DND-41 (cell line): ENCODE measurements at regions not wholly inside any gene's neighbourhood (a gene's known extent, or its start where the extent isn't known, plus 50 kb on each side); places are given as distances from the start of the nearest gene placed in this dataset.

ENCODE experiments used
- ATAC-seq: fragments of 200-7000 bp; cut with Tn5 transposase; 3 replicates; pipeline ENCODE4 v1.9.1; 2021; ENCODE audit warnings: low read depth; ENCODE audit not compliant: insufficient read depth
- DNase-seq: peaks from one replicate; pipeline ENCODE4 v3.0.0-alpha.2; 2020
- H2AFZ ChIP-seq: 2 replicates; pipeline ENCODE4 v1.6.0; 2012; ENCODE audit warnings: low read depth, low read length
- H3K27ac ChIP-seq: 2 replicates; pipeline ENCODE4 v1.5.1; 2012; ENCODE audit warnings: low read length, inconsistent platforms
- H3K27me3 ChIP-seq: fragments of 200-600 bp; sonication (generic); 2 replicates; pipeline ENCODE4 v1.6.0; 2012; ENCODE audit warnings: low read length, mild to moderate bottlenecking, inconsistent platforms; ENCODE audit not compliant: insufficient read depth, poor library complexity
- H3K36me3 ChIP-seq: 2 replicates; pipeline ENCODE4 v1.5.1; 2012; ENCODE audit warnings: low read length, inconsistent platforms; ENCODE audit not compliant: insufficient read depth
- H3K4me1 ChIP-seq: 2 replicates; pipeline ENCODE4 v1.5.1; 2012; ENCODE audit warnings: mild to moderate bottlenecking, low read length; ENCODE audit not compliant: insufficient read depth
- H3K4me2 ChIP-seq: 2 replicates; pipeline ENCODE4 v1.6.0; 2012; ENCODE audit warnings: mild to moderate bottlenecking, moderate library complexity, low read length, inconsistent platforms; ENCODE audit not compliant: insufficient read depth
- H3K4me3 ChIP-seq, 2 experiments: fragments of 200-600 bp in 1 of 2; shearing (Covaris generic) in 1 of 2; 2 replicates each; pipeline ENCODE4 v1.5.1; 2012 to 2016; ENCODE audit warnings: inconsistent platforms in 2 of 2, low read length in 2 of 2, mild to moderate bottlenecking in 2 of 2, low read depth in 1 of 2, moderate library complexity in 1 of 2
- H3K79me2 ChIP-seq: 2 replicates; pipeline ENCODE4 v1.6.0; 2012; ENCODE audit warnings: low read length, inconsistent platforms; ENCODE audit not compliant: insufficient read depth
- H3K9ac ChIP-seq: 2 replicates; pipeline ENCODE4 v1.6.0; 2012; ENCODE audit warnings: low read depth, mild to moderate bottlenecking, inconsistent platforms, low read length, moderate library complexity
- H3K9me3 ChIP-seq: 2 replicates; pipeline ENCODE4 v1.5.1; 2012; ENCODE audit warnings: low read length, moderate library complexity, mild to moderate bottlenecking, inconsistent platforms; ENCODE audit not compliant: insufficient read depth, severe bottlenecking
- H4K20me1 ChIP-seq: 2 replicates; pipeline ENCODE4 v1.6.0; 2012; ENCODE audit warnings: low read length; ENCODE audit not compliant: insufficient read depth
- EZH2 ChIP-seq: IDR thresholded peaks from 3 replicates; pipeline ENCODE4 v1.6.1; 2012; ENCODE audit warnings: borderline replicate concordance, low read depth, mild to moderate bottlenecking, moderate library complexity, low read length, inconsistent platforms; ENCODE audit not compliant: severe bottlenecking
- TF ChIP-seq, protein P1 (sequence below): IDR thresholded peaks from 2 replicates; pipeline ENCODE4 v1.5.1; 2012; ENCODE audit warnings: borderline replicate concordance, low read length, moderate library complexity, mild to moderate bottlenecking; ENCODE audit not compliant: poor library complexity, severe bottlenecking; ENCODE audit errors: extremely low read depth

- Histone ChIP-seq H3K9me3 (no peaks in the 10 kb centered on the region), H3K27ac (no peak overlapping the region), H3K27me3 (no peaks in the 10 kb centered on the region), H3K4me1 (no peaks in the 10 kb centered on the region), H3K4me3 (no peak overlapping the region), H3K9ac (no peak overlapping the region), H3K36me3 (no peaks in the 10 kb centered on the region), H2AFZ (no peak overlapping the region), H4K20me1 (no peaks in the 10 kb centered on the region), H3K4me2 (no peak overlapping the region), H3K79me2 (no peaks in the 10 kb centered on the region)
- DNase-seq: no peak
- no peak for ATAC-seq
- no peak for TF ChIP-seq EZH2
- TF ChIP-seq, protein P1, sequence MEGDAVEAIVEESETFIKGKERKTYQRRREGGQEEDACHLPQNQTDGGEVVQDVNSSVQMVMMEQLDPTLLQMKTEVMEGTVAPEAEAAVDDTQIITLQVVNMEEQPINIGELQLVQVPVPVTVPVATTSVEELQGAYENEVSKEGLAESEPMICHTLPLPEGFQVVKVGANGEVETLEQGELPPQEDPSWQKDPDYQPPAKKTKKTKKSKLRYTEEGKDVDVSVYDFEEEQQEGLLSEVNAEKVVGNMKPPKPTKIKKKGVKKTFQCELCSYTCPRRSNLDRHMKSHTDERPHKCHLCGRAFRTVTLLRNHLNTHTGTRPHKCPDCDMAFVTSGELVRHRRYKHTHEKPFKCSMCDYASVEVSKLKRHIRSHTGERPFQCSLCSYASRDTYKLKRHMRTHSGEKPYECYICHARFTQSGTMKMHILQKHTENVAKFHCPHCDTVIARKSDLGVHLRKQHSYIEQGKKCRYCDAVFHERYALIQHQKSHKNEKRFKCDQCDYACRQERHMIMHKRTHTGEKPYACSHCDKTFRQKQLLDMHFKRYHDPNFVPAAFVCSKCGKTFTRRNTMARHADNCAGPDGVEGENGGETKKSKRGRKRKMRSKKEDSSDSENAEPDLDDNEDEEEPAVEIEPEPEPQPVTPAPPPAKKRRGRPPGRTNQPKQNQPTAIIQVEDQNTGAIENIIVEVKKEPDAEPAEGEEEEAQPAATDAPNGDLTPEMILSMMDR: no peak
These were observed 329.7 kb upstream of the F9 start for GRCh38 chrX:139200793-139201192.

DNA sequence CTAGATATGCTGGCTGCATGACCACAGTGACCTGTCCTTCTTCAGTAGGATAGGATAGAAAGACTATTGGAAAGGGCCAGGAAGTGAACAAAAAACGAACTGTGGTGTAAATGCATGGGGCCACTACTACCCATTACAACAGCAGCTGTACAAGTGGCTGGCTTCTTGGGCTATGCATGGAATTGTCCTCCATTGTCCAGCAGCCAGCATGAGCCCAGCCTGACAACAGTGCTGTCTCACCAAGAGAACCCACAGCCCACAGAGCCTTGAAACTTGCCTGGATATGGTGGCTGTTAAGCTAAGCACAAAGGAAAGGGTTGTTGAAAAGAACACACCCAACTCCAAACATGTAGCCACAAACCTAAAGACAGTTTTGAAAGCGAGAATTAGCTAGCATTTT is 330.2 kb upstream of the F9 start:
- no peak overlapping the region for H2AFZ ChIP-seq
- no peaks in the 10 kb centered on the region for H3K27me3 ChIP-seq
- ATAC-seq (no peak), DNase-seq (no peak)
- TF ChIP-seq, protein P1: no peak
- TF ChIP-seq EZH2: no peak
- no peaks in the 10 kb centered on the region for H3K9me3 ChIP-seq
- no peaks in the 10 kb centered on the region for H3K4me1 ChIP-seq
- H3K4me3 ChIP-seq: no peak overlapping the region
- H3K4me2 ChIP-seq: no peak overlapping the region
- no peaks in the 10 kb centered on the region for H3K36me3 ChIP-seq
- H3K9ac ChIP-seq: no peak overlapping the region
- no peaks in the 10 kb centered on the region for H4K20me1 ChIP-seq
- no peak overlapping the region for H3K27ac ChIP-seq
- no peaks in the 10 kb centered on the region for H3K79me2 ChIP-seq

DNA sequence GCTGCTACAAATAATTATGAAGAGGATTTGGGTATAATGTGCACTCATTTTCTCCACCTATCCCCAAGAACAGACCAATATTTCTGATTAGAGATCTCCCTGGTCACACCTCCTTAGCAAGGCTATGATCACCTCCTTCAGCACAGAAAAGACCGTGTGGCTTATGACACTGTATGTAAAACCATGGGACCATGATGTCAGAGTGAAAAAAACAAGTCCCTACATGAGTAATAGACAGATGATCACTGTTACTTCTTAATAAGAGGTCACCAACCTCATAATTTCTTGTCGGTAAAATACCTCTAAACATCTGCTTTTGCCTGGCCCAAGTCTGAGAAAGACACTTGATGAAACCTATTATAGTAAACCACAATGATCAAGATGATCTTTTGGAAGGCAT is 330.6 kb upstream of the F9 start:
- TF ChIP-seq, protein P1: no peak
- TF ChIP-seq EZH2: no peak
- Histone ChIP-seq H2AFZ (no peak overlapping the region), H3K4me3 (no peak overlapping the region), H3K4me2 (no peak overlapping the region), H3K36me3 (no peaks in the 10 kb centered on the region), H3K79me2 (no peaks in the 10 kb centered on the region), H3K9ac (no peak overlapping the region), H4K20me1 (no peaks in the 10 kb centered on the region), H3K4me1 (no peaks in the 10 kb centered on the region), H3K9me3 (no peaks in the 10 kb centered on the region), H3K27me3 (no peaks in the 10 kb centered on the region), H3K27ac (no peak overlapping the region)
- DNase-seq (no peak), ATAC-seq (no peak)

DNA sequence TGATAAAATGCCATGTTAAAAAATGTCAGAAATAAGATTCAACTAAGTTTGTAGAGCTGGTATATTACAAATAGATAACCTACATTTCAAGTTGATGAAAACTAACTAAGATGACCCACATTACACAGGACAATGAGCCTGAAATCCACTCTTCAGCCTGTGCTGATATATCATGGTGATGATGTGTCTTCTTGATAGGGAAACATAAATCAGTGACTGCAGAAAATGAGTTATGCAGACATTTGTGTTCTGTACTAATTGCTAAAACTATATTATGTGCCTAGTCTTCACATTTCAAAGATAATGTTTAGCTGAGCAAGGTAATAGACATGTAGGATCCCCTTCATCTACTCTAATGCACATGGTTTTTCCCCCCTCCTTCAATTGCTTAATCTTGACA is 331.6 kb upstream of the F9 start:
- no peak overlapping the region for H3K4me3 ChIP-seq
- no peak for DNase-seq
- H3K4me1 ChIP-seq: no peaks in the 10 kb centered on the region
- H3K27me3 ChIP-seq: no peaks in the 10 kb centered on the region
- H3K4me2 ChIP-seq: no peak overlapping the region
- H2AFZ ChIP-seq: no peak overlapping the region
- H3K36me3 ChIP-seq: no peaks in the 10 kb centered on the region
- no peaks in the 10 kb centered on the region for H3K9me3 ChIP-seq
- no peaks in the 10 kb centered on the region for H3K79me2 ChIP-seq
- TF ChIP-seq, protein P1: no peak
- ATAC-seq: no peak
- no peak overlapping the region for H3K27ac ChIP-seq
- no peaks in the 10 kb centered on the region for H4K20me1 ChIP-seq
- no peak overlapping the region for H3K9ac ChIP-seq
